ENCODE measurements at regions not wholly inside any gene's neighbourhood (a gene's known extent, or its start where the extent isn't known, plus 50 kb on each side); places are given as distances from the start of the nearest gene placed in this dataset.

- TF ChIP-seq CTCF (IDR thresholded peaks at IDR 0.05; ENCODE audit: insufficient read depth, low read length) (no peak), POLR2AphosphoS5 (IDR thresholded peaks at IDR 0.05; ENCODE audit: low read depth) (no peak), SPI1 (IDR thresholded peaks at IDR 0.05; ENCODE audit: borderline replicate concordance, low read depth) (no peak)
- TF ChIP-seq, protein P1, sequence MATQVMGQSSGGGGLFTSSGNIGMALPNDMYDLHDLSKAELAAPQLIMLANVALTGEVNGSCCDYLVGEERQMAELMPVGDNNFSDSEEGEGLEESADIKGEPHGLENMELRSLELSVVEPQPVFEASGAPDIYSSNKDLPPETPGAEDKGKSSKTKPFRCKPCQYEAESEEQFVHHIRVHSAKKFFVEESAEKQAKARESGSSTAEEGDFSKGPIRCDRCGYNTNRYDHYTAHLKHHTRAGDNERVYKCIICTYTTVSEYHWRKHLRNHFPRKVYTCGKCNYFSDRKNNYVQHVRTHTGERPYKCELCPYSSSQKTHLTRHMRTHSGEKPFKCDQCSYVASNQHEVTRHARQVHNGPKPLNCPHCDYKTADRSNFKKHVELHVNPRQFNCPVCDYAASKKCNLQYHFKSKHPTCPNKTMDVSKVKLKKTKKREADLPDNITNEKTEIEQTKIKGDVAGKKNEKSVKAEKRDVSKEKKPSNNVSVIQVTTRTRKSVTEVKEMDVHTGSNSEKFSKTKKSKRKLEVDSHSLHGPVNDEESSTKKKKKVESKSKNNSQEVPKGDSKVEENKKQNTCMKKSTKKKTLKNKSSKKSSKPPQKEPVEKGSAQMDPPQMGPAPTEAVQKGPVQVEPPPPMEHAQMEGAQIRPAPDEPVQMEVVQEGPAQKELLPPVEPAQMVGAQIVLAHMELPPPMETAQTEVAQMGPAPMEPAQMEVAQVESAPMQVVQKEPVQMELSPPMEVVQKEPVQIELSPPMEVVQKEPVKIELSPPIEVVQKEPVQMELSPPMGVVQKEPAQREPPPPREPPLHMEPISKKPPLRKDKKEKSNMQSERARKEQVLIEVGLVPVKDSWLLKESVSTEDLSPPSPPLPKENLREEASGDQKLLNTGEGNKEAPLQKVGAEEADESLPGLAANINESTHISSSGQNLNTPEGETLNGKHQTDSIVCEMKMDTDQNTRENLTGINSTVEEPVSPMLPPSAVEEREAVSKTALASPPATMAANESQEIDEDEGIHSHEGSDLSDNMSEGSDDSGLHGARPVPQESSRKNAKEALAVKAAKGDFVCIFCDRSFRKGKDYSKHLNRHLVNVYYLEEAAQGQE (IDR thresholded peaks at IDR 0.05; ENCODE audit: insufficient replicate concordance, low read depth), result no peak
Observed at GRCh38 chr12:60398547-60398946, 802.7 kb downstream of the SLC16A7 start.
